Activated naive CD4-positive, alpha-beta T cell treated with Interleukin-2 at 50 U/mL for 16 hours (primary cell): ENCODE measurements at regions not wholly inside any gene's neighbourhood (a gene's known extent, or its start where the extent isn't known, plus 50 kb on each side); places are given as distances from the start of the nearest gene placed in this dataset.

Experiments
- DNase-seq: peaks from one replicate; pipeline ENCODE4 v3.0.0-alpha.2; 2020

- no peak for DNase-seq
These were observed 77.6 kb downstream of the PCDH1 start for GRCh38 chr5:141800617-141801016.

GRCh38 chr5:141799507-141800167 is 78.6 kb downstream of the PCDH1 start:
- DNase-seq, result no peak

- DNase-seq, result no peak
These were observed 80.8 kb downstream of the PCDH1 start for GRCh38 chr5:141797425-141797824.

GRCh38 chr5:141795421-141795820 is 82.8 kb downstream of the PCDH1 start:
- DNase-seq, result no peak

- no peak for DNase-seq
These were observed 84.3 kb downstream of the PCDH1 start for GRCh38 chr5:141793881-141794280.

- no peak for DNase-seq
These were observed 84.8 kb downstream of the PCDH1 start for GRCh38 chr5:141793403-141793802.

- no peak for DNase-seq
These were observed 87.6 kb downstream of the PCDH1 start for GRCh38 chr5:141790630-141791029.

GRCh38 chr5:141789330-141789729 is 88.9 kb downstream of the PCDH1 start:
- DNase-seq, result no peak

- DNase-seq, result no peak
These were observed 89.8 kb downstream of the PCDH1 start for GRCh38 chr5:141788296-141788970.

- no peak for DNase-seq
These were observed 90.8 kb downstream of the PCDH1 start for GRCh38 chr5:141787376-141787775.

GRCh38 chr5:141786700-141787099 is 91.5 kb downstream of the PCDH1 start:
- DNase-seq, result no peak

- DNase-seq, result no peak
These were observed 92.5 kb downstream of the PCDH1 start for GRCh38 chr5:141785711-141786110.

GRCh38 chr5:141785135-141785534 is 93.1 kb downstream of the PCDH1 start:
- DNase-seq, result no peak

GRCh38 chr5:141784529-141784928 is 93.7 kb downstream of the PCDH1 start:
- DNase-seq, result no peak

- DNase-seq, result no peak
These were observed 94.3 kb downstream of the PCDH1 start for GRCh38 chr5:141783947-141784296.

- DNase-seq, result no peak
These were observed 94.9 kb downstream of the PCDH1 start for GRCh38 chr5:141783005-141783946.

- no peak for DNase-seq
These were observed 96.3 kb downstream of the PCDH1 start for GRCh38 chr5:141781910-141782309.

- DNase-seq, result no peak
These were observed 97.0 kb downstream of the PCDH1 start for GRCh38 chr5:141780952-141781781.

GRCh38 chr5:141780240-141780951 is 97.8 kb downstream of the PCDH1 start:
- no peak for DNase-seq

GRCh38 chr5:141779503-141779973 is 97.5 kb upstream of the ARAP3 start:
- DNase-seq, result no peak

- DNase-seq, result no peak
These were observed 96.7 kb upstream of the ARAP3 start for GRCh38 chr5:141778683-141779082.

- DNase-seq, result no peak
These were observed 96.2 kb upstream of the ARAP3 start for GRCh38 chr5:141778206-141778605.
